NB4 (cell line): ENCODE measurements at regions not wholly inside any gene's neighbourhood (a gene's known extent, or its start where the extent isn't known, plus 50 kb on each side); places are given as distances from the start of the nearest gene placed in this dataset.

ENCODE experiments used
- POLR2A ChIP-seq: IDR thresholded peaks from 2 replicates; pipeline ENCODE4 v1.6.1; 2011; ENCODE audit warnings: mild to moderate bottlenecking; ENCODE audit not compliant: insufficient read length; ENCODE audit errors: extremely low read depth
- TF ChIP-seq, protein P1 (sequence below): IDR thresholded peaks from one replicate; pipeline ENCODE4 v1.5.1; 2012; ENCODE audit warnings: low read depth, low read length

DNA sequence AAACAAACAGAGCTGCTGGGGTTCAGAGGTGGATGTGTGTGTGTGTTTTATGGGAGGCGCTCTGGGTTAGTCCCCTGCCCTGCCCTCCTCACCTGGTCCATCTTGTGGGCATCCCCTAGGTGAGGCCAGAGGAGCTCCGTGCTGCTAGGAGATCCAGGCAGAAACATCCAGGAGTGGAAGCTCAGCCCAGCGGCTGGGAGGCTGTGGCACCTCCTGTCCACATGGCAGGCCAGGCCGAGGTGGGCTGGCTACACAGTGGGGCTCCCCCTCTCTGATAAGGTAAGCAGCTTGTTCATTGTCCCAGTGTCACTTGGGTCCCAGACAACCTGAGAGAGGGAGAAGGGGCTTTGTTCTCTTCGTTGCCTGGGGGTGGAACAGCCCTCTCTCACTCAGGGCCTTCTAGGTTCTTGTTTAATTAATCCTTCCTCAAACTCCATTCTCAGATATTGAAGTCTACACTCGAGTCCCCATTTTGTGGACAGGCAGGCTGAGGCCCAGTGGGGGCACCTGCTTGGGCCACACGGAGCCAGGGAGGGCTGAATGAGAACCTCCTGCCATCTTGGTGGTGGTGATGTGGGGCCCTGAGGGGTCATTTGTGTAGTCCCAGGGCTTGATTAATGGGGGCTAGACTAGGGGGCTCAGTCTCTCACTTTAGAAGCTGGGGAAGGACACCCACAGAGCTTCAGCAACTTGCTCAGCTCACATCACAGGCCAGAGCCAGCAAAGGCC is 216.8 kb upstream of the GPR26 start:
- no peak for TF ChIP-seq POLR2A
- TF ChIP-seq, protein P1, sequence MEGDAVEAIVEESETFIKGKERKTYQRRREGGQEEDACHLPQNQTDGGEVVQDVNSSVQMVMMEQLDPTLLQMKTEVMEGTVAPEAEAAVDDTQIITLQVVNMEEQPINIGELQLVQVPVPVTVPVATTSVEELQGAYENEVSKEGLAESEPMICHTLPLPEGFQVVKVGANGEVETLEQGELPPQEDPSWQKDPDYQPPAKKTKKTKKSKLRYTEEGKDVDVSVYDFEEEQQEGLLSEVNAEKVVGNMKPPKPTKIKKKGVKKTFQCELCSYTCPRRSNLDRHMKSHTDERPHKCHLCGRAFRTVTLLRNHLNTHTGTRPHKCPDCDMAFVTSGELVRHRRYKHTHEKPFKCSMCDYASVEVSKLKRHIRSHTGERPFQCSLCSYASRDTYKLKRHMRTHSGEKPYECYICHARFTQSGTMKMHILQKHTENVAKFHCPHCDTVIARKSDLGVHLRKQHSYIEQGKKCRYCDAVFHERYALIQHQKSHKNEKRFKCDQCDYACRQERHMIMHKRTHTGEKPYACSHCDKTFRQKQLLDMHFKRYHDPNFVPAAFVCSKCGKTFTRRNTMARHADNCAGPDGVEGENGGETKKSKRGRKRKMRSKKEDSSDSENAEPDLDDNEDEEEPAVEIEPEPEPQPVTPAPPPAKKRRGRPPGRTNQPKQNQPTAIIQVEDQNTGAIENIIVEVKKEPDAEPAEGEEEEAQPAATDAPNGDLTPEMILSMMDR = no peak
